CD1c-positive myeloid dendritic cell (primary cell): ENCODE measurements at regions not wholly inside any gene's neighbourhood (a gene's known extent, or its start where the extent isn't known, plus 50 kb on each side); places are given as distances from the start of the nearest gene placed in this dataset.
A peak's percentile ranks its signal among the peaks of the same experiment; 100 is the strongest.
"Not testable (repeated sequence)": the region's sequence is repeated elsewhere in the genome, so short reads cannot be mapped to it uniquely, and the experiment has no call there.

ENCODE experiments used
- DNase-seq: peaks from one replicate; pipeline ENCODE4 v3.0.0-alpha.2; 2016; ENCODE audit errors: extremely low spot score

DNA sequence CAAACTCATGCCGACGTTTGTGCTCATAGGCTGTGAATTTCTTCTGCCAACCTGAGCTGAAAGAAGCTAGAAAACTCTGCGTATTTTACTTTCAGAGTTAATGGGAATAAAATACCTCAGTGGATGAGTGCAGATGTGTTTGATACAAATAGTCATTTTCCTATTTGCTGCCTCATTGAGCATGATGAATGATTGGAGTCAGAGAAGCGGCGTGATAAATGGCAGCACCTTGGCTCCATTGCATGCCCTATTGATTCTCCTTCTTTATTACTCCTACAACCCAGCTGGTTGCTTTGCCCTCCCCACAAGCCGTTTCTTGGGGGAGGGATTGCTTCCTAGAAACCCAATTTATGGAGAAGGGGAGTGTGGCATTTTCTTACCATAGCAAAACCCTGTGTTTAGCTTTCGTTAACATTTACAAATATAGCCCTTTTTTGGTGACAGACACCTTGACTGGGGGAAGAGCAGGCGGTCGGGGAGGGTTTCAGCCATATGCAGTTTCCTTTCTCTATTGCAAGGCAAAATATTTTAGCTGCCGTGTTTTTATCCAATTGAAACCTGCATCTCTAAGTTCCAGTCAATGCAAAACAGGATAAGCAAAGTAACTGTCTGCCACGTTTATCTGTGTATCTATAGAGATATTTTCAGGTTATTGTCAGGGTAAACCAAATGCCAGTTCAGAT lies 93.1 kb upstream of the TBCA start:
- DNase-seq, result no peak

DNA sequence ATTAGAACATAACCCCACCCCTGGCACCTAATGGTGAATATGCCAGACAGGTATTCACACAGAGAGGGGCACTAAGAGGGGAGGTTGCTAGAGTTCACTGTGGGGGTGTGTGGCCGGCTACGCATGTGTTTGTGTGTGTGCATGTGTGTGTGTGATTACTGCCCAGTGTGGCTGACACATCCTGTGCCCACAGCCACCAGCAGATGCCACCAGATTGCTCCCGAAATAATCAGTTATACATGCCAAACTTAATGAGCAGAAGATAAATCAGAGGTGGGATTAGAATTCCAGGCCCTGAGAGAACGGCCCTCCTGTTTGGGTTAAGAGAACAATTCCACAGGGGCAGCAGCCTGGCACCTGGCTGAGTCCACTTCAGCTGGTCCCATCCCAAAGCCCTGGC lies 91.8 kb upstream of the TBCA start:
- DNase-seq, result no peak

DNA sequence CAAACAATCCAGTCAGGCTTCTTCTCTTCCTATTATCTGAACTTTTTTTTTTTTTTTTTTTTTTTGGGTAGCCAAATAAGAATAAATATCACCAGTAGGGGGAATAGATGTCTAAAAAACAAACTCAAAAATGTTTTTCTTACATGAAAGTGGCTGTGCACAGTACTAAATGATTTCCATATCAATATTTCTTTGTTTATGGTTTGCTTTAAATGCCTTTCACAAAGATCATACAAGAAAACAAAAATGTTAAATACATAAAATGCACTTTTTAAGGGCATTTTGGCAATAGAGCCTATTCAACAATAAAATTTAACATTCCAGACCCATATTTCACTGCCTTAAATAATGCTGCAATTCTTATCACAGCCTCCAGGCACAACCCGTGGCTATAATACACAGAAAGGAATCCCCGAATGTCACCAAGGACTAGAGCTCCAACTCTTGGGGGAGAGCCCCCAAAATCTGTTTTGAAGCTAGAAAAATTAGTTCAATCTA lies 91.1 kb upstream of the TBCA start:
- no peak for DNase-seq

DNA sequence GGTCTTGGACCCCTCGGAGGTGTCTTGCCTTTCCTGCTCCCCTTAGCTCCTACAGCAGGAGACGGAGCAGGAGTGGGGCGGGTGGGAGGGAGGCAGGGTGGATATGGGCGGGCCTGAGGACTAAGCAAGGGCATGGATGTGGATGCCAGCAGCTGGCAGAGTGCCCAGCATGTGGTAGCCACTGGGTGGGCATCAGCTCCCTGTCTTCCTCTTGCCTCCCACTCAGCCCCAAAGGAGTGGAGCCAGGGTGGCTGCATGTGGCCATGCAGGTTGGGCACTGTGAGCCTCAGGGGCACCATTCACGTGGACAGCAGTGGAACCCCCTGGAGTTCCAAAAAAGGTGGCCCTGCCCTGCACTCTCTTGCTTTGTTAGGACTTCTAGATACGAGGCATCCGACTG lies 90.1 kb upstream of the TBCA start:
- DNase-seq, result no peak

DNA sequence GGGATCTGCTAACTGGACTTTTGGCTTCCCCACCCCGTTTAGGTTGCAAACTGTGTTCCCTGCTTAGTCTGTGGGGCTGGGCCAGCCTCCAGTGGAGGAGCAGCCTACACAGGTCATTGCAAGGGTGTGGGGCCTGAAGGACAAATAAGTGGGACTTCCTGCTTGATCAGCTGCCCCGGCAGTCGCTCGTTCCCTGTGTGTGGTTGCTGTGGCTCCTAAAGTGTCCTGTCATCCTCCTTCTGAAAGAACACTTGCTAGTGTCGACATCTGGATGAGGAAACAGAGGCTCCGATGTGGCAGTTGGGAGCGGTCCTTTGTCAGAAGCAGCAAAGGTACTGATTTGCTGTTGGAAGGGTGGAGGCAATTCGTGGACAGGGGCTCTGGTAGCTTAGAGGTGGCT lies 88.9 kb upstream of the TBCA start:
- peak; percentile 87 for DNase-seq

DNA sequence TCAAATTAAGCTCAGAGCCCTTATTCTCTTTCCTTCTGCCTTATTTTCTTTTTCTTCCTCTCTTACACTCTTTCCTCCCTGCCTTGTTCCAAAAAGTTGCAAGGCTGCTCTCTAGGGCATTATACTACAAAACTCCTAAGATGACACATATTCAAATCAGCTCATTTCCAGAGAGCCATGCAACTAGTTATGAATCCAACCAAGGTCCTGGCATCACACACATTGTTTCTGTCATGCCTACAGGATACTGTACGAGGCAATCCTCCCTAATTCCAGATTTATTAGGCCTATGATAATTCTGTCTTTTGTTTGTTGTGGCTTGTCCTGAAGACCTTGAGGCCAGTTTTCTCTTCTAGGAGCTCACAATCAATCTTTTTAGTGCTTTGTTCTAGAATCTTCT lies 87.0 kb upstream of the TBCA start:
- DNase-seq, result no peak

GRCh38 chr5:77861576-77861975 lies 85.4 kb upstream of the TBCA start:
- no peak for DNase-seq

DNA sequence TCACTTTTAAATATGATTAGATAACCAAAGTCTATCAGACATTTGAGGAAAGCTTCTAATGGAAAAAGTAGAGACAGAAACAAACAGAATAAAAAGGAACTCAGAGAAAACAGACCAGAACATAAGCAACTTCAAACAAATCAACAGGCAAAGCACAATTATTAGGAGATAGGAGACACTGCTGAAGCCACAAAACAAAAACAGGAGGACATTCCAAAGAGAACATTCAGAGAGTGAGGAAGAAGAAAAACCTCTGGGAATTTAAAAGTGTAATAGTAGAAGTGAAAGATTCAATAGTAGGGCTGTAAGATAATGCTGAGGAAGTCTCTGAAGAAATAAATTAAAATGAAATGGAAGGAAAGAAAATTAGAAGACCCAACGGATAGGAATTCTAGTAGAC lies 83.2 kb upstream of the TBCA start:
- no peak for DNase-seq

DNA sequence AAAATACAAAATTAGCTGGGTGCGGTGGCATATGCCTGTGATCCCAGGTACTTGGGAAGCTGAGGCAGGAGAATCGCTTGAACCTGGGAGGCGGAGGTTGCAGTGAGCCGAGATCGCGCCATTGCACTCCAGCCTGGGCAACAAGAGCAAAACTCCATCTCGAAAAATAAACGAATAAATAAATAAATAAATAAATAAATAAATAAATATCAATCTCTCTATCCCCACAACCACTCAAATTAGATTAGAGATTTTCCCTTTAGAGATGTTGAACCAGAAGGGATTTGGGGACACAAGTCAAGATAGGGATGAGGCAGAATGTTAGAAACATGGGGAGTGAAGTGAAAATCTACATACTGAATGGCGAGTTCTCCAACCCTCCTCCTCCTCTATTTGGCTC lies 82.5 kb upstream of the TBCA start:
- not testable (repeated sequence) for DNase-seq

- no peak for DNase-seq
Measured at GRCh38 chr5:77855369-77855768, 79.2 kb upstream of the TBCA start.

DNA sequence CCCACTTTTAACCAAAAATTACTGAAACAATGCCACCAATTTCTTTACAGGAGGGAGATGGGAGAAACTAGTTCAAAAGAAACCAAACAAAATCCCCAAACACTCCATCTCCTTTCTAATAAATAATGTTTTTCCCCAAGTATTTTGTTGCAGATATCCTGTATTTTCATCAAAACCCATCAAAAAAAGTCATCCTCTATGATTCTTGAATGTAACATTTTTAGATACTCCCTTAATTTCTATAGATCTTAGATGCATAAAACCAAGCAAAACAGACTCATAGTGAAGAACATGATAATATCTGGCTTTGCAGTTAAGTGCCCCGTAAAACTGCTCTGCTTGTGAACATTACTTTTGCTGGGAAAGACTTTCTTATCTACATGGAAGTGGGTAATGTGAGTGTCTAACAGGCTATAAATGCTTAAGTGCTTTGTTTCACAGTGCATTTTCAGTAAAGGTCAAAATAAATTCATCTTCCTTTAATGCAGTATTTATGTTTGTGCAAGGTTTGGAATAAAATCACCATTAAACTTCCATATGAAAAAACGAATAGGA lies 77.3 kb upstream of the TBCA start:
- DNase-seq, result no peak

DNA sequence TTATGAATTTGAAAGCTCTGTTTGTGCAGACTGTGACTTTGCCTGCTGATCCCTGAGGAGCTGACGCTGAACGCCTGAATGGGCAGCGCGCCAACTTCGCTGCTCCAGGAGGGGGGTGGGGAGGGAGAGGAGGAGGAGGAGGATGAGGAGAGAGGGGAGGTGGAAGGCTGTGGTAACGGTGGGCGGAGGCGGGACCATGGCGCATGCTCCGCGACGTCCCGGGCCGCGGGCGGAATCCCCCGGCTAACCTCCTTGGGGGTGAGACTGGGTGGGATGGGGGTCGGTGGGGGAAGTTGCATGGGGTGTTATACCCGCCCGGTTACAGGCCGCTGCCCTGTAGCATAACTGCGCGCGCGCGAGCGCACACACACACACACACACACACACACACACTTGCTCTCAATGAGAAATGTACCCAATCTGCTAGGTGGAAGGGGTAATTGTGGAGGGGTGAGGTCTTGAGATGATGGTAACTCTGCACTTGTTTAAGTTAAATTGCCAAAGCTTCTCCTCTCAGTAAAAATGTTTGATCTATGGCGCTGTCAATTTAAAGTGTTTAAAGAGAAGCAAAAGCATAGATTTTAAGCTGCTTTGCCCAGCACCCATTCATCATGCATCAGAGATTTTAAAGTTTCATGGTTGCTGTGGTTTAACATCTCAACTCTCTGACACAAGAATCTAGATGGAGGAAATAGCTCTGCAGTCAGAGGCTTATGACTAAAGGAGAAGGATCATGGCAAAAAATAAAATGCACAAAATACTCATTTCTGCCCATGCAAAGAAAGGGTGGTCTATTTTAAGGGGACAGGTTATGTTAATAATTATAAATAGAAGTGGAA lies 76.6 kb upstream of the TBCA start:
- peak; percentile 13 for DNase-seq

DNA sequence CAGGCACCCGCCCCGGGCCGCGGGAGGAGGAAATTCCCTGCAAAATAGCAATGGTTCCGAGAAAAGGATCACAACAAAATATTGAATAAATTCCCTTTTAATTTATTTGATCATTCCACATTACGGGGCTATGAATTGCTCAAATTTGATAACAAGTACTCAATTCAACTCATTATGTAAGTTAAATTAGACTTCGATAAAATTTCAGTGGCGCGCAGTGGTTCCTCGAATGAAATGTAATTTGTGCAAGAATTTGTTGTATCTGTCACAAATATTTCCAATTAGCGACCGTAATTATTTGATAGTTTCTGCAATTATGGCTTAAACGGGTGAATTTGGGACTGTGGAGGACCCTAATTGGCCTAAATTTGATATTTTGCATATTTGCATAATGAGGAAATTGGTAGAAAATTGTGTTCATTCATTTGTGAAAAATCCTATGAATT lies 76.0 kb upstream of the TBCA start:
- DNase-seq, result no peak

- peak; percentile 16 for DNase-seq
Measured at GRCh38 chr5:77851176-77852067, 75.3 kb upstream of the TBCA start.

DNA sequence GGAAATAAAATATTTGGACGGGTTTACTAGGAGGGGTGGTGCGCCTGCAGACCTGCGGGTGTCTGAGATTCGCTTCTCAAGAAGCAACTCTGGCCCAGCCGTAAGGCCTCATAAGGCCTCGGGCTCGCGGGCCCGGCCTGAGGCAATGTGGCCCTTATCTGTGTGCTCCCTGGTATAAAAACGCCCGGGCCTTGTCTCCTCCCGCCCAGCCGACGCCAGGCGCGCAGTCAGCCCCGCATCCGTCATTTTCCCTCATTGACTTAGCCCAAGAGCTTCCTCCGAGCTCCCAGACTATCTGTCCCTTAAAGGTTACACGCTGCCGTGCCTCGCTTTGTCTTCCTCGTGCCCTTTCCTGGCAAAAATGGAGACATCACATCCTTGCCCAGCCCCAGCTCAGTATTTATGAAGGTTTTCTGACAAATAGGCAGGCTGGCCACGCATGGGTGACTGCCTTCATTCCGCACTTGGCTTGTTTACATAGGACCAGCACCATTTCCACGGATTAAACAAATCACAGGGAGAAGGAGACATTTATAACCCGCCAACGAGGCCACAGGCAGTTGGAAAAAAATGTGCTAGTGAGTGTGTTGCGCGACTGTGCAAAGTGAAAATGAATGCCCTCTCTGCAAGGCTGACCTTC lies 74.5 kb upstream of the TBCA start:
- DNase-seq, result no peak

GRCh38 chr5:77849308-77849900 lies 73.3 kb upstream of the TBCA start:
- no peak for DNase-seq

DNA sequence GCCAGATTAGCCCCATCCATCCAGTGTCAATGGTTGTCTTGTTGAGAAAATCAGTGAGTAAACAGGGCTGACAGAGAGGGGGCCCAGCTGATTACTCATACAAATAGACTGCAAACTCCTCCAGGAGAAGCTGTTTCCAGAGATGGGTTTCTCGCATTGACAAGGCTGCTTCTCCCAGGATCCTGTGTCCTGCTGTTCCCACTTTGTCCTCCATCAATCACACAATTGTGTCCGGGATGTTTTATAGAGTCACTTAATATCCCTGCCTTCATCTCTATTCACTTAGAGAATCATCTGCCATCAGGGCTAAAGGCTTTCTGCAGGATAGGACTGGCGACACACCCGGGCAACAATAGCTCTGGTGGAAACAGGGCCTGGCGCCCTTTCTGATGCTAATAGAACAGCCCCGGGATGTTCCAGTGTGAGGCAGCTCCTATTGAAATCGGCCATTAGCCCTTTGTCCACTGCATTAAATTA lies 71.7 kb upstream of the TBCA start:
- no peak for DNase-seq

DNA sequence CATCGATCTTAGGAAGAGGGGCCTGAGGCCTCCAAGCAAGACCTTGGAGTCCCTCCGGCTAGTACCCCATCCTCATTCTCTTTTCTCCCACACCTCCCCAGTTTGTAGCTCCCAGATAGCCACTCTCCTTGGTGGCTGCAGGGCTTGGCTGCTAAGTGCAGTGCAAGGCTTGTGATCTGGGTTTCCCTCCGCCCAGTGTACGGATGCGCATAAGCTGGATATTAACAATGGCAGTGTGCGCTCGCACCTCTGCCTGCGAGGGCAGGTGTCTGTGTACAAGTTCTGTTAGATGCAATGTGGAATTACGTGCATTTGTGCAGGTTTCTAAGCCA lies 71.0 kb upstream of the TBCA start:
- no peak for DNase-seq

- DNase-seq, result no peak
Measured at GRCh38 chr5:77846422-77847128, 70.4 kb upstream of the TBCA start.

GRCh38 chr5:77845324-77845646 lies 69.1 kb upstream of the TBCA start:
- DNase-seq, result no peak
